Gastrocnemius medialis (tissue), 4 donors: ENCODE measurements at regions not wholly inside any gene's neighbourhood (a gene's known extent, or its start where the extent isn't known, plus 50 kb on each side); places are given as distances from the start of the nearest gene placed in this dataset.

Experiments used
- POLR2A ChIP-seq, 2 donors: fragments of 450-650 bp; IDR thresholded peaks; one replicate each; pipeline ENCODE4 v1.6.1; 2017; ENCODE audit warnings: antibody characterized with exemption in 2 of 2, mild to moderate bottlenecking in 2 of 2, moderate library complexity in 2 of 2
- TF ChIP-seq, protein P1 (sequence below), 5 experiments: fragments of 450-650 bp in 3 of 5; fragments of 200-600 bp in 2 of 5; sonication (generic) in 2 of 5; IDR thresholded peaks in 4 of 5; conservative IDR thresholded peaks in 1 of 5; 1 replicate in 4 of 5; 2 replicates in 1 of 5; pipeline ENCODE4 v1.5.1; 2016 to 2019; ENCODE audit warnings: antibody characterized with exemption in 5 of 5, mild to moderate bottlenecking in 3 of 5, moderate library complexity in 3 of 5

DNA sequence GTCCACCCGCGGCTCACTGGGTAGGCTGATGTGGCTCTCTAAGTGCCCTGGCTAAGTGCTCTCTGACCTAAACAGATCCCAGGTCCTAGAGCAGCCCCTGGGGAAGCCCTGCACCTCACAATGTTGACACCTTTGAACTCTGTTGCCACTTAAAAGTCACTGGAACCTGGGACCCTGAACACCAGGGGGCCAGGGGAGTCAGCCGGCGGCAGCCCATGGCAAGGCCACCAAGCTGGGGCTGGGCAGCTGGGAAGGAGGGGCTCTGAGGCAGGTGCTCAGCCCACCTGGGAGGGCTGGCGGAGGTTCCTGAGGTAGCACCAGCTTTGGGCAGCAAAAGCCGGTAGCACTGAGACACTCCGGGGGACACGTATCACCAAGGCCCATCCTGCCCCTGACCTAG lies 129.0 kb downstream of the CHSY1 start:
- TF ChIP-seq, protein P1, sequence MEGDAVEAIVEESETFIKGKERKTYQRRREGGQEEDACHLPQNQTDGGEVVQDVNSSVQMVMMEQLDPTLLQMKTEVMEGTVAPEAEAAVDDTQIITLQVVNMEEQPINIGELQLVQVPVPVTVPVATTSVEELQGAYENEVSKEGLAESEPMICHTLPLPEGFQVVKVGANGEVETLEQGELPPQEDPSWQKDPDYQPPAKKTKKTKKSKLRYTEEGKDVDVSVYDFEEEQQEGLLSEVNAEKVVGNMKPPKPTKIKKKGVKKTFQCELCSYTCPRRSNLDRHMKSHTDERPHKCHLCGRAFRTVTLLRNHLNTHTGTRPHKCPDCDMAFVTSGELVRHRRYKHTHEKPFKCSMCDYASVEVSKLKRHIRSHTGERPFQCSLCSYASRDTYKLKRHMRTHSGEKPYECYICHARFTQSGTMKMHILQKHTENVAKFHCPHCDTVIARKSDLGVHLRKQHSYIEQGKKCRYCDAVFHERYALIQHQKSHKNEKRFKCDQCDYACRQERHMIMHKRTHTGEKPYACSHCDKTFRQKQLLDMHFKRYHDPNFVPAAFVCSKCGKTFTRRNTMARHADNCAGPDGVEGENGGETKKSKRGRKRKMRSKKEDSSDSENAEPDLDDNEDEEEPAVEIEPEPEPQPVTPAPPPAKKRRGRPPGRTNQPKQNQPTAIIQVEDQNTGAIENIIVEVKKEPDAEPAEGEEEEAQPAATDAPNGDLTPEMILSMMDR (IDR thresholded peaks at IDR 0.05 in 4 of 5, conservative IDR thresholded peaks at IDR 0.05 in 1 of 5) = no peak
- TF ChIP-seq POLR2A (IDR thresholded peaks at IDR 0.05) = no peak
